Lower leg skin (tissue), 4 donors: ENCODE measurements at regions not wholly inside any gene's neighbourhood (a gene's known extent, or its start where the extent isn't known, plus 50 kb on each side); places are given as distances from the start of the nearest gene placed in this dataset.
"Not testable (repeated sequence)": the region's sequence is repeated elsewhere in the genome, so short reads cannot be mapped to it uniquely, and the experiment has no call there.

Experiments used
- DNase-seq, 2 donors: peaks; one replicate each; pipeline ENCODE4 v3.0.0-alpha.2; 2019; ENCODE audit warnings: low spot score in 2 of 2
- H3K4me3 ChIP-seq: fragments of 200-600 bp; sonication (generic); 2 replicates; pipeline ENCODE4 v1.5.1; 2017; ENCODE audit warnings: mild to moderate bottlenecking, low read depth; ENCODE audit not compliant: poor library complexity, severe bottlenecking
- POLR2A ChIP-seq, 2 donors: fragments of 450-650 bp; IDR thresholded peaks; one replicate each; pipeline ENCODE4 v1.6.1; 2016 to 2017; ENCODE audit warnings: antibody characterized with exemption in 2 of 2, mild to moderate bottlenecking in 1 of 2, moderate library complexity in 1 of 2
- WGBS, 2 donors: methylation state at CpG; one replicate each; pipeline ENCODE4 v1.1.5; 2018; 5-methylcytosine and 5-hydroxymethylcytosine counted together
- intact Hi-C: fragments of 100-400 bp; cut with DNase I; formaldehyde crosslinking; loops from one replicate; pipeline ENCODE4 v1.15.0; 2023; ENCODE audit warnings: low total_unique reads
- TF ChIP-seq, protein P1 (sequence below), 3 donors: fragments of 450-650 bp; IDR thresholded peaks; one replicate each; pipeline ENCODE4 v1.5.1; 2016; ENCODE audit warnings: antibody characterized with exemption in 3 of 3, mild to moderate bottlenecking in 3 of 3, moderate library complexity in 2 of 3

DNA sequence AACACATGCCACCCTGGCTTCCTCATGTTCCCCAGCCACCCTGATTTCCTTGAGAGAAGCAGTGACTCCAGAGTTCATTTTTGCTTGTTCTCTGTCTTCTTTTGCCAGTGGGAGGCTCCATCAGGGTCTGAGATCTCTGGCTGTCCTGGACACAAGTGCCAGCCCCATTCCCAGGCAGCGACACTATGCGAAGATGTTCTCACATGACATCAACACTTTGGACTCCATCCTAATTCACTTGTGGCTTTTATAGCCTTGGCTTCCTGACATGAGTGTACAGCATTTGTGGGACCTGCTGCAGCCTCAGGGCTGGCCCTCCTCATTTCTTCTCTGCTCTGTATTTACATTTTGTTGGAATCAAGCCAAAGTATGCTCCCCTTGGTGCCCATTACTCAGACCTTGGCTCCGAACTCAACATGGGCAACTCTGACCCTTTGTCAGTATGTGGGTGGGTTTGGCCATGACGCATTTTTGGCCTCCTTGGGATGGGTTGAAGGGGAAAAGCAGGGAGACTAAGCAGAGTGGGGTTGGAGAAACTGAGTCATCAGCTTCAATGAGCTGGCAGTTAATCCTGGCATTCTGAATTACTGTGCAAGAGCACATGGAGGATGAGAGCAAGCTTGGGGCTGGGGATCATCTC is 119.0 kb upstream of the EEF2KMT start:
- 45 to 50% methylated on average over 4 of the region's 4 CpGs for WGBS, 2 donors
- TF ChIP-seq, protein P1, sequence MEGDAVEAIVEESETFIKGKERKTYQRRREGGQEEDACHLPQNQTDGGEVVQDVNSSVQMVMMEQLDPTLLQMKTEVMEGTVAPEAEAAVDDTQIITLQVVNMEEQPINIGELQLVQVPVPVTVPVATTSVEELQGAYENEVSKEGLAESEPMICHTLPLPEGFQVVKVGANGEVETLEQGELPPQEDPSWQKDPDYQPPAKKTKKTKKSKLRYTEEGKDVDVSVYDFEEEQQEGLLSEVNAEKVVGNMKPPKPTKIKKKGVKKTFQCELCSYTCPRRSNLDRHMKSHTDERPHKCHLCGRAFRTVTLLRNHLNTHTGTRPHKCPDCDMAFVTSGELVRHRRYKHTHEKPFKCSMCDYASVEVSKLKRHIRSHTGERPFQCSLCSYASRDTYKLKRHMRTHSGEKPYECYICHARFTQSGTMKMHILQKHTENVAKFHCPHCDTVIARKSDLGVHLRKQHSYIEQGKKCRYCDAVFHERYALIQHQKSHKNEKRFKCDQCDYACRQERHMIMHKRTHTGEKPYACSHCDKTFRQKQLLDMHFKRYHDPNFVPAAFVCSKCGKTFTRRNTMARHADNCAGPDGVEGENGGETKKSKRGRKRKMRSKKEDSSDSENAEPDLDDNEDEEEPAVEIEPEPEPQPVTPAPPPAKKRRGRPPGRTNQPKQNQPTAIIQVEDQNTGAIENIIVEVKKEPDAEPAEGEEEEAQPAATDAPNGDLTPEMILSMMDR (IDR thresholded peaks at IDR 0.05): no peak
- no peak for TF ChIP-seq POLR2A (IDR thresholded peaks at IDR 0.05)
- no peak for DNase-seq
- H3K4me3 ChIP-seq: no peak overlapping the region
- intact Hi-C loops: no loop called here

DNA sequence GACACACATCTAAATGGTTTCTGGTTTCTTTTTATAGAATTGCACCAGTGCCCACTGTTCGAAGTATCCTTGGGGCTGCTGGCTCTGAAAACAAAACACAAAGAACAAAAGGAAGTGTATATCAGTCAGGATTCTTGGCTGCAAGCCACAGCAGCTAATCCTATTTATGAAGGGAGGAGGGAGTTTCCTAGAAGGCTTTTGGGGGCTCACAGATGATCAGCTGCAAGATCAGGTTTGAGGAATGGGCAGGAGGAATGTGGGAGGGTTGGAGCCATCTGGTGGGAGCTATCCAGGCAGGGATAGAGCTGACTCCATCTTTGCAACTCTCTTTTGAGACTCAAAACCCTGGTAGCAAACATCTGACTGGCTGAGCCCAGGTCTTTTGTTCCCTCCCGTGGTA is 118.3 kb upstream of the EEF2KMT start:
- WGBS, 2 donors: 18 to 31% methylated on average over 2 of the region's 2 CpGs
- DNase-seq: no peak
- no peak overlapping the region for H3K4me3 ChIP-seq
- TF ChIP-seq, protein P1 (IDR thresholded peaks at IDR 0.05): no peak
- no peak for TF ChIP-seq POLR2A (IDR thresholded peaks at IDR 0.05)
- intact Hi-C loops: no loop called here

DNA sequence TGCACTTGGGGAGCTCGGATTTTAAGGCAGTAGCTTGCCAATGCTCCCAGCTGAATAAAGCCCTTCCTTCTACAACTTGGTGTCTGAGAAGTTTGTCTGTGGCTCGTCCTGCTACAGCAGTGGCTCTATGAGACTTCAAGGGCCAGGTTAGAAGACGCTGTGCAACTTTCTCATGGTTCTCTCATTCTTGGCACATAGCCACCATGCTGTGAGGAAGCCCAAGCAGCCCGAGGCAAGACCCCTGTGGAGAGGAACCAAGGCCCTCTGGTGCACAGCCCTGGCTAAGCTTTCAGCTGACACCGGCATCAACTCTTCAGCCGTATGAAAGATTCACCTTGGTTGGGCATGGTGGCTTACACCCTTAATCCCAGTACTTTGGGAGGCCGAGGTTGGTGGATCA is 116.9 kb upstream of the EEF2KMT start:
- no peak overlapping the region for H3K4me3 ChIP-seq
- no peak for DNase-seq
- 76 to 87% methylated on average over 7 of the region's 7 CpGs for WGBS, 2 donors
- intact Hi-C loops: no loop called here
- TF ChIP-seq POLR2A (IDR thresholded peaks at IDR 0.05): no peak
- TF ChIP-seq, protein P1 (IDR thresholded peaks at IDR 0.05): no peak

DNA sequence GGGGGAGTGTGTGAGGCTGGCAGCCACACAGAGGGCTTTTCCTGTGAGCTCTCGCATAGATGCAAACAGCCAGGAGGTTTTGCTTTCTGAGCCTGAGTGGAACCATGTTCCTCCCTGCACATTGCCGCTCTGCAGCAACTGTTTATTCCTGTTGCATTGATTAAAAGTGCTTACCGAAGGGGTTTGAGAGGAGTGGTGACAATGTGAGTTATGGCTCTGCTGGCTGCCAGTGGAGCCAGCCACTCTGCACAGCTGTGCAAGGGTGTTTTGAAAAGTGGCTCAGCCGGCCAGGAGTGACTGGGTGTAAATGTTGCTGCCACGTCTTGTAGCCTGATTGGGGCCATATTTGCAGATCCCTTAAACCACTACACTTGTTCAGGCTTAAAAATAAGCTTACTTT is 114.9 kb upstream of the EEF2KMT start:
- DNase-seq, H3K4me3 ChIP-seq, intact Hi-C loops: not testable (repeated sequence)
- 3 to 9% methylated on average over 5 of the region's 5 CpGs for WGBS, 2 donors

DNA sequence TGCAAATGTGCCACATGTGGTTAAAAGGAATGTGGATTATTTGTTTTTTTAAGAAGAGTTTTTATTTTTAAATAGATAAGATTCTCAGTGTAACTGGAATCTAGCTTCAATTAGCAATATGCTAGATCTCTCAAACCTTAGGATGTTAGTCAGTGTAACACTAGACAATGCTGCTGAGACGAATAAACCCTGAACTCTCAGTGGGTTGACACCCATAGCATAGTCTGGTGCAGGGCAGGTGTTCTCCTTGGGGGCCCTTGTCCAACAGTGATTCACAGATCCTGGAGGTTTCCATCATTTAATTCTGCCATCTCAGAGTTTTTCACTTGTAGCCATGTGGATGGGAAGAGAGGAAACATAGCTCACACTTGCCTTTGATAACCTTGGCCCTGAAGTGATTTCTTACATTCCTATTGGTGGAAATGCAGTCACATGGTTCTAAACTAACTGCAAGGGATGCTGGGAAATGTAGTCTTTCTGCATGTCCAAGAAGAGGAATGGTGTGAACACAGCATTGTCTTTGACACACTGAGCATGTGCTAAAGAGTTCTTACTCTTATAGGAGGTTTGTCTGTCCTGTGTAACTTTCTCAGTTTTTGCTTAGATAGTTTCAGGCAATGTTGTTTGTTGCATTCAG is 110.4 kb upstream of the EEF2KMT start:
- 85 to 88% methylated on average over 1 of the region's 1 CpG for WGBS, 2 donors
- intact Hi-C loops: not testable (repeated sequence)

DNA sequence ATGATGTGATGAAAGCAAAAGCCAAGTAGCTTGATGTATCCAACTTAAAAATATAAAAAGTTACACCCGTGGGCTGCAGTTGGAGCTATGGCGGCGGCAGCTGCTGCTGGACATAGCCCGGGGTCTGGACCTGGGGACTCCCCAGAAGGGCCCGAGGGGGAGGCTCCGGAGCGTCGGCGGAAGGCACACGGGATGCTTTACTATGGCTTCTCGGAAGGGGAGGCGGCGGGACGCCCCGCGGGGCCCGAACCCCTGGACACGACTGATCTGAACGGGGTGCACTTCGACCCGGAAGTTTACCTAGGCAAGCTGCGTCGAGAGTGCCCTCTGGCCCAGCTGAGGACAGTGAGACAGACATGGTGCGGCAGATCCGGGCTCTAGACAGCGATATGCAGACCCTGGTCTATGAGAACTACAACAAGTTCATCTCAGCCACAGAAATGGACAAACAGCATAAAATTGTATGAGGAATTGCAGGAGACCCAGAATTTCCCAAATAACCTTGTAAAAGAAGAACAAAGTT is 109.5 kb upstream of the EEF2KMT start:
- no peak overlapping the region for H3K4me3 ChIP-seq
- TF ChIP-seq POLR2A (IDR thresholded peaks at IDR 0.05): no peak
- TF ChIP-seq, protein P1 (IDR thresholded peaks at IDR 0.05): no peak
- intact Hi-C loops: no loop called here
- DNase-seq: no peak
- WGBS, 2 donors: 92 to 93% methylated on average over 26 of the region's 26 CpGs

More for the DNA sequence above, 110.4 kb upstream of the EEF2KMT start:
- not testable (repeated sequence) for DNase-seq, H3K4me3 ChIP-seq
